K562 (cell line): ENCODE measurements at regions not wholly inside any gene's neighbourhood (a gene's known extent, or its start where the extent isn't known, plus 50 kb on each side); places are given as distances from the start of the nearest gene placed in this dataset.

Source experiments
- GABPB1 ChIP-seq: sonication (generic); formaldehyde crosslinking; IDR thresholded peaks from 2 replicates; pipeline ENCODE4 v1.8.0; 2022; ENCODE audit warnings: mild to moderate bottlenecking, missing genetic modification reagents
- ZFX ChIP-seq: sonication (generic); formaldehyde crosslinking; IDR thresholded peaks from 2 replicates; pipeline ENCODE4 v1.8.0; 2022; ENCODE audit warnings: mild to moderate bottlenecking, missing genetic modification reagents, moderate library complexity
- TF ChIP-seq, protein P1 (sequence below): fragments of 250-450 bp; sonication (Bioruptor Pico); IDR thresholded peaks from 2 replicates; pipeline ENCODE4 v1.4.0; 2020; ENCODE audit warnings: borderline replicate concordance

DNA sequence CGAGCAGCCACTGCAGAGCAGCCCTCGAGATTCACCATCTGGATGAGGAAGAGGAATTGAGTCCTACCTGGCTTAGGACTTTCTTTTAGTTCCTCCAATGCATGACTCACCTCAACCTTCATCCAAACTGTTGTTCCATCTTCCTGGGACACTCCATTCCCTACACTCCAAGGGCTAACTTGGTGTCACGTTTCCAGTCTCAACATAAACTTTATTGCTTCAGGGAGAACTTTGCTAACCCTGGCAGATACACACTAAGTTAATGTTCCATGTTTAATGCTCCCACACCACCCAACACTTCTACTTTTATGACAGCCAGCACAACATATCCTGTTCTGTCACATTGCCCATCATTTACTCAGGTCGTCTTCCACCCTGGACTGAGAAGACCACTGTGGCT lies 164.4 kb downstream of the RBM26 start:
- TF ChIP-seq, protein P1, sequence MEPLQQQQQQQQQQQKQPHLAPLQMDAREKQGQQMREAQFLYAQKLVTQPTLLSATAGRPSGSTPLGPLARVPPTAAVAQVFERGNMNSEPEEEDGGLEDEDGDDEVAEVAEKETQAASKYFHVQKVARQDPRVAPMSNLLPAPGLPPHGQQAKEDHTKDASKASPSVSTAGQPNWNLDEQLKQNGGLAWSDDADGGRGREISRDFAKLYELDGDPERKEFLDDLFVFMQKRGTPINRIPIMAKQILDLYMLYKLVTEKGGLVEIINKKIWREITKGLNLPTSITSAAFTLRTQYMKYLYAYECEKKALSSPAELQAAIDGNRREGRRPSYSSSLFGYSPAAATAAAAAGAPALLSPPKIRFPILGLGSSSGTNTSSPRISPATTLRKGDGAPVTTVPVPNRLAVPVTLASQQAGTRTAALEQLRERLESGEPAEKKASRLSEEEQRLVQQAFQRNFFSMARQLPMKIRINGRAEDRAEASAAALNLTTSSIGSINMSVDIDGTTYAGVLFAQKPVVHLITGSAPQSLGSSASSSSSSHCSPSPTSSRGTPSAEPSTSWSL (CRISPR knock-in tag) = no peak
- TF ChIP-seq ZFX (CRISPR knock-in tag) (no peak), GABPB1 (CRISPR knock-in tag) (no peak)
